Ishikawa (cell line): ENCODE measurements at regions not wholly inside any gene's neighbourhood (a gene's known extent, or its start where the extent isn't known, plus 50 kb on each side); places are given as distances from the start of the nearest gene placed in this dataset.

Source experiments
- EGR1 ChIP-seq: IDR thresholded peaks from 2 replicates; pipeline ENCODE4 v1.6.1; 2012
- EP300 ChIP-seq: IDR thresholded peaks from 2 replicates; pipeline ENCODE4 v1.6.1; 2012; ENCODE audit warnings: borderline replicate concordance
- FOXM1 ChIP-seq: IDR thresholded peaks from 2 replicates; pipeline ENCODE4 v1.6.1; 2012; ENCODE audit warnings: low read depth, borderline replicate concordance
- REST ChIP-seq: IDR thresholded peaks from 2 replicates; pipeline ENCODE4 v1.6.1; 2012; ENCODE audit warnings: low read depth, mild to moderate bottlenecking

GRCh38 chr12:72173974-72174373 lies 98.2 kb upstream of the TRHDE start:
- TF ChIP-seq EP300 (no peak), FOXM1 (no peak), REST (no peak), EGR1 (no peak)
